ENCODE measurements at regions not wholly inside any gene's neighbourhood (a gene's known extent, or its start where the extent isn't known, plus 50 kb on each side); places are given as distances from the start of the nearest gene placed in this dataset.

GRCh38 chr15:56812961-56813360, 79.7 kb upstream of the ZNF280D start:
- peak overlapping the region in 1 of 4 donors; percentile 31 for H3K27ac ChIP-seq
- in situ Hi-C loops (cut with MboI; ENCODE audit: low pct_ligation_motif_present in 1 of 4, low pct_unique_long_range_greater_than_20kb in 1 of 4, low sequenced_read_pairs in 3 of 4), result loop anchor here in 1 of 4 donors (25.0 kb wide), 1 partner anchor 499 kb away; no protein-coding TSS in a partner anchor

GRCh38 chr15:56812221-56812620, 78.9 kb upstream of the ZNF280D start:
- H3K27ac ChIP-seq, result peak overlapping the region in 2 of 4 donors; percentile 29 to 31
- peaks cover 0 to 9% (median 0%) of the 10 kb centered on the region in 4 donors for H3K4me1 ChIP-seq
- peaks cover 6 to 11% of the 10 kb centered on the region in 2 donors for H3K9me3 ChIP-seq
- H3K4me3 ChIP-seq, result no peak overlapping the region
- in situ Hi-C loops (cut with MboI; ENCODE audit: low pct_ligation_motif_present in 1 of 4, low pct_unique_long_range_greater_than_20kb in 1 of 4, low sequenced_read_pairs in 3 of 4) (loop anchor here in 1 of 4 donors (25.0 kb wide), 1 partner anchor 500 kb away; no protein-coding TSS in a partner anchor), intact Hi-C loops (cut with DNase I; ENCODE audit: low total_unique reads) (loop anchor here (5.0 kb wide), 1 partner anchor 1705 kb away; no protein-coding TSS in a partner anchor)
- WGBS, 2 donors (ENCODE audit: low coverage in 1 of 2), result 56 to 72% methylated on average over 3 of the region's 3 CpGs
- H3K36me3 ChIP-seq, result no peaks in the 10 kb centered on the region
- no peaks in the 10 kb centered on the region for H3K27me3 ChIP-seq
- TF ChIP-seq CTCF (IDR thresholded peaks at IDR 0.05) (no peak), EP300 (IDR thresholded peaks at IDR 0.05; ENCODE audit: low read depth) (no peak), POLR2A (IDR thresholded peaks at IDR 0.05) (no peak), POLR2AphosphoS5 (IDR thresholded peaks at IDR 0.05) (no peak)
- DNase-seq, result no peak

More at GRCh38 chr15:56812961-56813360, 79.7 kb upstream of the ZNF280D start:
- TF ChIP-seq EP300 (IDR thresholded peaks at IDR 0.05; ENCODE audit: low read depth) (no peak), POLR2A (IDR thresholded peaks at IDR 0.05) (no peak)
- H3K36me3 ChIP-seq, result no peaks in the 10 kb centered on the region
- peaks cover 2 to 8% of the 10 kb centered on the region in 2 donors for H3K9me3 ChIP-seq
- peaks cover 0 to 13% (median 0%) of the 10 kb centered on the region in 4 donors for H3K4me1 ChIP-seq
- no peak overlapping the region for H3K4me3 ChIP-seq
- no peak for DNase-seq
- no peaks in the 10 kb centered on the region for H3K27me3 ChIP-seq
- intact Hi-C loops (cut with DNase I; ENCODE audit: low total_unique reads), result loop anchor here (5.0 kb wide), 1 partner anchor 1704 kb away; no protein-coding TSS in a partner anchor

- in situ Hi-C loops (cut with MboI; ENCODE audit: low pct_ligation_motif_present in 1 of 4, low pct_unique_long_range_greater_than_20kb in 1 of 4, low sequenced_read_pairs in 3 of 4) (loop anchor here in 1 of 4 donors (25.0 kb wide), 1 partner anchor 501 kb away; no protein-coding TSS in a partner anchor), intact Hi-C loops (cut with DNase I; ENCODE audit: low total_unique reads) (loop anchor here (5.0 kb wide), 1 partner anchor 1706 kb away; no protein-coding TSS in a partner anchor)
- no peaks in the 10 kb centered on the region for H3K27me3 ChIP-seq
- DNase-seq, result no peak
- TF ChIP-seq EP300 (IDR thresholded peaks at IDR 0.05; ENCODE audit: low read depth) (no peak), CTCF (IDR thresholded peaks at IDR 0.05) (no peak), POLR2AphosphoS5 (IDR thresholded peaks at IDR 0.05) (no peak), POLR2A (IDR thresholded peaks at IDR 0.05) (no peak)
- no peaks in the 10 kb centered on the region for H3K36me3 ChIP-seq
- peaks cover 6 to 11% of the 10 kb centered on the region in 2 donors for H3K9me3 ChIP-seq
- H3K4me3 ChIP-seq, result no peak overlapping the region
- peaks cover 0 to 5% (median 0%) of the 10 kb centered on the region in 4 donors for H3K4me1 ChIP-seq
- 72 to 91% methylated on average over 4 of the region's 4 CpGs for WGBS, 2 donors (ENCODE audit: low coverage in 1 of 2)
- H3K27ac ChIP-seq, result no peak overlapping the region
Observed at GRCh38 chr15:56811586-56811985, 78.3 kb upstream of the ZNF280D start.

GRCh38 chr15:56808160-56808559, 74.9 kb upstream of the ZNF280D start:
- in situ Hi-C loops (cut with MboI; ENCODE audit: low pct_ligation_motif_present in 1 of 4, low pct_unique_long_range_greater_than_20kb in 1 of 4, low sequenced_read_pairs in 3 of 4), result loop anchor here in 1 of 4 donors (25.0 kb wide), 1 partner anchor 504 kb away; no protein-coding TSS in a partner anchor
- H3K27me3 ChIP-seq, result no peaks in the 10 kb centered on the region
- H3K4me3 ChIP-seq, result no peak overlapping the region
- TF ChIP-seq EP300 (IDR thresholded peaks at IDR 0.05; ENCODE audit: low read depth) (no peak), POLR2AphosphoS5 (IDR thresholded peaks at IDR 0.05) (no peak), CTCF (IDR thresholded peaks at IDR 0.05) (no peak), POLR2A (IDR thresholded peaks at IDR 0.05) (no peak)
- no peaks in the 10 kb centered on the region for H3K36me3 ChIP-seq
- no peak for DNase-seq
- no peak overlapping the region for H3K27ac ChIP-seq
- intact Hi-C loops (cut with DNase I; ENCODE audit: low total_unique reads), result no loop called here
- H3K4me1 ChIP-seq, result peaks cover 0 to 3% (median 0%) of the 10 kb centered on the region in 4 donors
- peaks cover 6 to 11% of the 10 kb centered on the region in 2 donors for H3K9me3 ChIP-seq
